H9 (cell line): ENCODE measurements at regions not wholly inside any gene's neighbourhood (a gene's known extent, or its start where the extent isn't known, plus 50 kb on each side); places are given as distances from the start of the nearest gene placed in this dataset.

Experiments used
- DNase-seq: peaks from one replicate; pipeline ENCODE4 v3.0.0-alpha.2; 2017
- H2AFZ ChIP-seq: one replicate; pipeline ENCODE4 v1.6.1; 2013; ENCODE audit warnings: mild to moderate bottlenecking, low read length, control low read depth, moderate library complexity
- H2AK5ac ChIP-seq: 2 replicates; pipeline ENCODE4 v1.6.1; 2013; ENCODE audit warnings: low read length, control low read depth, mixed read lengths; ENCODE audit not compliant: insufficient read length
- H2BK120ac ChIP-seq: one replicate; pipeline ENCODE4 v1.6.1; 2013; ENCODE audit warnings: low read depth, mild to moderate bottlenecking, low read length, control low read depth, inconsistent platforms; ENCODE audit not compliant: poor library complexity, severe bottlenecking
- H2BK12ac ChIP-seq: 2 replicates; pipeline ENCODE4 v1.6.1; 2013; ENCODE audit warnings: low read length, control low read depth, mixed read lengths, low read depth; ENCODE audit not compliant: insufficient read length
- H2BK15ac ChIP-seq: 2 replicates; pipeline ENCODE4 v1.6.1; 2013; ENCODE audit warnings: low read depth, low read length, control low read depth
- H2BK20ac ChIP-seq: one replicate; pipeline ENCODE4 v1.6.1; 2013; ENCODE audit warnings: low read depth, mild to moderate bottlenecking, low read length, control low read depth, inconsistent platforms; ENCODE audit not compliant: poor library complexity, severe bottlenecking
- H2BK5ac ChIP-seq: 2 replicates; pipeline ENCODE4 v1.6.1; 2013; ENCODE audit warnings: low read length, control low read depth, mixed read lengths; ENCODE audit not compliant: insufficient read length
- H3K14ac ChIP-seq: 2 replicates; pipeline ENCODE4 v1.6.1; 2013; ENCODE audit warnings: low read length, control low read depth; ENCODE audit not compliant: insufficient read depth
- H3K18ac ChIP-seq: 2 replicates; pipeline ENCODE4 v1.6.1; 2013; ENCODE audit warnings: low read depth, mild to moderate bottlenecking, mixed read lengths, low read length, control low read depth; ENCODE audit not compliant: insufficient read length
- H3K23ac ChIP-seq: 2 replicates; pipeline ENCODE4 v1.6.1; 2013; ENCODE audit warnings: low read length, control low read depth, mixed read lengths, low read depth; ENCODE audit not compliant: insufficient read length
- H3K23me2 ChIP-seq: 2 replicates; pipeline ENCODE4 v1.6.1; 2013; ENCODE audit warnings: low read depth, mild to moderate bottlenecking, mixed read lengths, low read length, control low read depth; ENCODE audit not compliant: insufficient read length, poor library complexity, severe bottlenecking
- H3K27ac ChIP-seq: 2 replicates; pipeline ENCODE4 v1.5.1; 2013; ENCODE audit warnings: low read length, control low read depth, mixed read lengths, low read depth; ENCODE audit not compliant: insufficient read length
- H3K27me3 ChIP-seq: 2 replicates; pipeline ENCODE4 v1.6.1; 2013; ENCODE audit warnings: low read length, control low read depth, inconsistent platforms; ENCODE audit not compliant: insufficient read depth
- H3K4ac ChIP-seq: 2 replicates; pipeline ENCODE4 v1.6.1; 2013; ENCODE audit warnings: low read depth, mild to moderate bottlenecking, control low read depth, inconsistent platforms, low read length, moderate library complexity
- H3K4me1 ChIP-seq: 2 replicates; pipeline ENCODE4 v1.6.1; 2013; ENCODE audit warnings: low read length, control low read depth, inconsistent platforms; ENCODE audit not compliant: insufficient read depth
- H3K4me2 ChIP-seq: 2 replicates; pipeline ENCODE4 v1.6.1; 2013; ENCODE audit warnings: low read length, control low read depth, mixed read lengths; ENCODE audit not compliant: insufficient read length, insufficient read depth
- H3K56ac ChIP-seq: 2 replicates; pipeline ENCODE4 v1.6.1; 2013; ENCODE audit warnings: low read depth, mild to moderate bottlenecking, mixed read lengths, low read length, control low read depth; ENCODE audit not compliant: insufficient read length
- H3K79me1 ChIP-seq: 2 replicates; pipeline ENCODE4 v1.6.1; 2013; ENCODE audit warnings: low read depth, mild to moderate bottlenecking, moderate library complexity, low read length, control low read depth, inconsistent platforms; ENCODE audit not compliant: insufficient read depth, poor library complexity, severe bottlenecking
- H3K79me2 ChIP-seq: 2 replicates; pipeline ENCODE4 v1.6.1; 2013; ENCODE audit warnings: low read length, control low read depth, inconsistent platforms; ENCODE audit not compliant: insufficient read depth
- H3K9ac ChIP-seq: 2 replicates; pipeline ENCODE4 v1.6.1; 2013; ENCODE audit warnings: low read length, control low read depth, mixed read lengths; ENCODE audit not compliant: insufficient read length; ENCODE audit errors: extremely low read depth
- H3K9me3 ChIP-seq: one replicate; pipeline ENCODE4 v1.6.1; 2013; ENCODE audit warnings: low read depth, low read length, inconsistent platforms; ENCODE audit not compliant: control insufficient read depth
- H3T11ph ChIP-seq: one replicate; pipeline ENCODE4 v1.6.1; 2013; ENCODE audit warnings: mild to moderate bottlenecking, low read length, control low read depth, inconsistent platforms
- H4K20me1 ChIP-seq: one replicate; pipeline ENCODE4 v1.6.1; 2013; ENCODE audit not compliant: control insufficient read depth, insufficient read length, insufficient read depth
- H4K5ac ChIP-seq: 2 replicates; pipeline ENCODE4 v1.6.1; 2013; ENCODE audit warnings: low read depth, mild to moderate bottlenecking, mixed read lengths, low read length, control low read depth; ENCODE audit not compliant: insufficient read length
- H4K8ac ChIP-seq: replicated peaks from 2 replicates; pipeline ENCODE4 v1.6.1; 2013; ENCODE audit warnings: low read length, control low read depth, mixed read lengths, low read depth; ENCODE audit not compliant: insufficient read length
- H4K91ac ChIP-seq: 2 replicates; pipeline ENCODE4 v1.6.1; 2013; ENCODE audit warnings: low read depth, mild to moderate bottlenecking, moderate library complexity, mixed read lengths, low read length, control low read depth; ENCODE audit not compliant: insufficient read length
- H3K27ac Mint-ChIP-seq, 3 experiments: 2 replicates in 2 of 3; 3 replicates in 1 of 3; pipeline ENCODE4 v1.8.0; 2020 to 2021; ENCODE audit warnings: mixed read lengths in 3 of 3, mild to moderate bottlenecking in 1 of 3, moderate library complexity in 1 of 3
- H3K27me3 Mint-ChIP-seq: 2 replicates; pipeline ENCODE4 v1.8.0; 2021; ENCODE audit warnings: low read depth, mild to moderate bottlenecking, moderate library complexity, mixed read lengths
- H3K36me3 Mint-ChIP-seq, 3 experiments: 2 replicates in 2 of 3; 3 replicates in 1 of 3; pipeline ENCODE4 v1.8.0; 2020 to 2021; ENCODE audit warnings: low read depth in 3 of 3, mixed read lengths in 3 of 3; ENCODE audit not compliant: insufficient read depth in 1 of 3
- H3K4me1 Mint-ChIP-seq, 2 experiments: 2 replicates each; pipeline ENCODE4 v1.8.0; 2020; ENCODE audit warnings: mixed read lengths in 2 of 2
- H3K4me3 Mint-ChIP-seq, 2 experiments: 2 replicates in 1 of 2; 3 replicates in 1 of 2; pipeline ENCODE4 v1.8.0; 2020 to 2021; ENCODE audit warnings: mild to moderate bottlenecking in 2 of 2, mixed read lengths in 2 of 2, moderate library complexity in 1 of 2
- H3K9me3 Mint-ChIP-seq, 2 experiments: 2 replicates in 1 of 2; 3 replicates in 1 of 2; pipeline ENCODE4 v1.8.0; 2020; ENCODE audit warnings: mild to moderate bottlenecking in 2 of 2, mixed read lengths in 2 of 2, moderate library complexity in 1 of 2
- WGBS: extraction: QIAGEN DNeasy Blood & Tissue Kit; methylation state at CpG from one replicate; pipeline ENCODE4 v1.1.7; 2013; ENCODE audit warnings: missing lambda C conversion rate, low lambda C conversion rate, mixed read lengths; ENCODE audit not compliant: insufficient read length; ENCODE audit errors: extremely low coverage; 5-methylcytosine and 5-hydroxymethylcytosine counted together
- TF ChIP-seq, protein P1 (sequence below): fragments of 200-600 bp; sonication (generic); conservative IDR thresholded peaks from 3 replicates; pipeline ENCODE4 v1.8.0; 2021; ENCODE audit warnings: antibody characterized with exemption, mild to moderate bottlenecking

DNA sequence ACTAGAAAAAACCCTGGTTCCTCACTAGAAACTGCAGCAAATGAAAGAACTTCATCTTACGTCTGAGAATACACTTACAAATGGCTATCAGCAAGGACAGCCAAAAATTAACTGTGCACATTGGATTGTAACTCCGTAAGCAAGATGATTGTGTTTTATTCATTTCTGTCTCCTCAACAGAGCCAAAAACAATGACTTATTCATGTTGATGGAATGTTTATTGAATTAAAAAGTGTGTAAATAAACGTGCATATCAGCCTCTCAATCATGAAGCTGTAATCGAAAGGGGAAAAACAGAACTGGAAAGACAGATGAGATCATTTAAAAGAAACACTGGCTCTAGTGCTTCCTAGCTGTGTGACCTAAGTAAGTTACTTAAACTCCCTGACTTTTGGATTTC is 307.5 kb upstream of the ZC3H12C start:
- Histone ChIP-seq H2BK15ac (no peak overlapping the region), H3K9me3 (no peaks in the 10 kb centered on the region), H2BK20ac (no peak overlapping the region), H3K23ac (no peak overlapping the region), H3K9ac (no peak overlapping the region), H4K5ac (no peak overlapping the region), H3K56ac (no peak overlapping the region), H3K27me3 (no peaks in the 10 kb centered on the region), H3K79me1 (no peaks in the 10 kb centered on the region), H4K91ac (no peak overlapping the region), H3K18ac (no peak overlapping the region), H3K27ac (no peak overlapping the region), H2AK5ac (no peak overlapping the region), H4K8ac (no peak overlapping the region), H4K20me1 (no peaks in the 10 kb centered on the region), H3K4ac (no peak overlapping the region), H3K14ac (no peak overlapping the region), H2BK120ac (no peak overlapping the region), H2BK12ac (no peak overlapping the region), H3K23me2 (no peaks in the 10 kb centered on the region), H2AFZ (no peak overlapping the region), H2BK5ac (no peak overlapping the region), H3T11ph (no peak overlapping the region), H3K4me2 (no peak overlapping the region), H3K4me1 (no peaks in the 10 kb centered on the region), H3K79me2 (no peaks in the 10 kb centered on the region)
- peaks cover 9 to 10% of the 10 kb centered on the region in 2 experiments for H3K4me1 Mint-ChIP-seq
- no peaks in the 10 kb centered on the region for H3K27me3 Mint-ChIP-seq
- peaks cover 0 to 4% of the 10 kb centered on the region in 2 experiments; a peak in 1 of 5 replicates for H3K9me3 Mint-ChIP-seq
- DNase-seq = no peak
- no peak overlapping the region for H3K4me3 Mint-ChIP-seq
- no peak overlapping the region for H3K27ac Mint-ChIP-seq
- H3K36me3 Mint-ChIP-seq = no peaks in the 10 kb centered on the region
- TF ChIP-seq, protein P1, sequence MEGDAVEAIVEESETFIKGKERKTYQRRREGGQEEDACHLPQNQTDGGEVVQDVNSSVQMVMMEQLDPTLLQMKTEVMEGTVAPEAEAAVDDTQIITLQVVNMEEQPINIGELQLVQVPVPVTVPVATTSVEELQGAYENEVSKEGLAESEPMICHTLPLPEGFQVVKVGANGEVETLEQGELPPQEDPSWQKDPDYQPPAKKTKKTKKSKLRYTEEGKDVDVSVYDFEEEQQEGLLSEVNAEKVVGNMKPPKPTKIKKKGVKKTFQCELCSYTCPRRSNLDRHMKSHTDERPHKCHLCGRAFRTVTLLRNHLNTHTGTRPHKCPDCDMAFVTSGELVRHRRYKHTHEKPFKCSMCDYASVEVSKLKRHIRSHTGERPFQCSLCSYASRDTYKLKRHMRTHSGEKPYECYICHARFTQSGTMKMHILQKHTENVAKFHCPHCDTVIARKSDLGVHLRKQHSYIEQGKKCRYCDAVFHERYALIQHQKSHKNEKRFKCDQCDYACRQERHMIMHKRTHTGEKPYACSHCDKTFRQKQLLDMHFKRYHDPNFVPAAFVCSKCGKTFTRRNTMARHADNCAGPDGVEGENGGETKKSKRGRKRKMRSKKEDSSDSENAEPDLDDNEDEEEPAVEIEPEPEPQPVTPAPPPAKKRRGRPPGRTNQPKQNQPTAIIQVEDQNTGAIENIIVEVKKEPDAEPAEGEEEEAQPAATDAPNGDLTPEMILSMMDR = no peak
- no CpG with 5 or more reads among the region's 4 CpGs for WGBS
